IMR-90 (cell line): ENCODE measurements at regions not wholly inside any gene's neighbourhood (a gene's known extent, or its start where the extent isn't known, plus 50 kb on each side); places are given as distances from the start of the nearest gene placed in this dataset.

Experiments
- BHLHE40 ChIP-seq: fragments of 150-350 bp; IDR thresholded peaks from 2 replicates; pipeline ENCODE4 v1.6.1; 2016; ENCODE audit warnings: mild to moderate bottlenecking, low read depth, low read length
- CHD1 ChIP-seq: IDR thresholded peaks from 2 replicates; pipeline ENCODE4 v1.6.1; 2012; ENCODE audit warnings: low read depth, low read length, improper control_type of control experiment
- CTCF ChIP-seq: conservative IDR thresholded peaks from 2 replicates; pipeline ENCODE4 v1.5.1; 2012; ENCODE audit warnings: mild to moderate bottlenecking, low read depth, low read length, improper control_type of control experiment
- FOS ChIP-seq: fragments of 150-350 bp; IDR thresholded peaks from 2 replicates; pipeline ENCODE4 v1.6.1; 2016; ENCODE audit warnings: low read depth, low read length
- MAFK ChIP-seq: IDR thresholded peaks from 2 replicates; pipeline ENCODE4 v1.6.1; 2012; ENCODE audit warnings: low read depth, low read length, improper control_type of control experiment
- MAZ ChIP-seq: IDR thresholded peaks from 2 replicates; pipeline ENCODE4 v1.6.1; 2012; ENCODE audit warnings: low read depth, mild to moderate bottlenecking, low read length, improper control_type of control experiment, moderate library complexity, borderline replicate concordance
- MXI1 ChIP-seq: IDR thresholded peaks from 2 replicates; pipeline ENCODE4 v1.6.1; 2012; ENCODE audit warnings: low read depth, mild to moderate bottlenecking, low read length, moderate library complexity, borderline replicate concordance
- NFE2L2 ChIP-seq: fragments of 150-350 bp; IDR thresholded peaks from 2 replicates; pipeline ENCODE4 v1.6.1; 2016; ENCODE audit warnings: low read depth, mild to moderate bottlenecking, low read length
- POLR2A ChIP-seq: IDR thresholded peaks from 2 replicates; pipeline ENCODE4 v1.6.1; 2012; ENCODE audit warnings: mild to moderate bottlenecking, low read depth, low read length
- RAD21 ChIP-seq: IDR thresholded peaks from 2 replicates; pipeline ENCODE4 v1.6.1; 2012; ENCODE audit warnings: low read length, improper control_type of control experiment
- RCOR1 ChIP-seq: IDR thresholded peaks from 2 replicates; pipeline ENCODE4 v1.6.1; 2012; ENCODE audit warnings: mild to moderate bottlenecking, low read length, improper control_type of control experiment; ENCODE audit not compliant: insufficient replicate concordance
- RFX5 ChIP-seq: IDR thresholded peaks from 2 replicates; pipeline ENCODE4 v1.8.0; 2012; ENCODE audit warnings: low read depth, mild to moderate bottlenecking, low read length, moderate library complexity
- SMC3 ChIP-seq: fragments of 150-350 bp; IDR thresholded peaks from 2 replicates; pipeline ENCODE4 v1.6.1; 2016; ENCODE audit warnings: low read depth, mild to moderate bottlenecking, antibody characterized with exemption, low read length, moderate library complexity
- USF2 ChIP-seq: fragments of 150-350 bp; IDR thresholded peaks from 2 replicates; pipeline ENCODE4 v1.6.1; 2017; ENCODE audit warnings: mild to moderate bottlenecking, antibody characterized with exemption, low read length, low read depth

- no peak for TF ChIP-seq POLR2A
- TF ChIP-seq RAD21 = no peak
- TF ChIP-seq CTCF = no peak
- TF ChIP-seq MAZ = no peak
- no peak for TF ChIP-seq SMC3
- no peak for TF ChIP-seq MAFK
- TF ChIP-seq RCOR1 = no peak
- TF ChIP-seq CHD1 = no peak
- TF ChIP-seq RFX5 = no peak
- TF ChIP-seq FOS = no peak
- no peak for TF ChIP-seq NFE2L2
- TF ChIP-seq USF2 = no peak
- no peak for TF ChIP-seq MXI1
- TF ChIP-seq BHLHE40 = no peak
Measured at GRCh38 chr2:234708717-234709116, 211.8 kb upstream of the ARL4C start.
